ENCODE measurements at regions not wholly inside any gene's neighbourhood (a gene's known extent, or its start where the extent isn't known, plus 50 kb on each side); places are given as distances from the start of the nearest gene placed in this dataset.

DNA sequence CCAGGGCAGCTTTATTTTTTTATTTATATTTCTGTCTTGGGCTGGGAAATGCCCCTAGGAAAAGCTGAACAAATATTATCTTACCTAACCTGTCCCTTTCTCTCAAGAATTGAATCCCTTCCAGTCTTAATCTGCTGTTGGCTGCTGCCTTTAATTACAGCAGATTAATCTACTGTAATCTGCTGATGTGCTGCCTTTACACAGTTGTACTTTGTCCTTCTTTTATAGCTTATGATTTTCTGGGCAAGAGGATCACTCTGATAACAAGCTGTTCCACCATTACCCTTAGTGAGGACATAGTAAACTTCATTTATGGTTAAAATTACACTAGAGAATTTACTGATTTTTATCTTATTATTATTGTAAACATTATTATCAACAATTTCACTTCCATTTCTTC, 234.5 kb upstream of the MAN1A1 start:
- no peaks in the 10 kb centered on the region for H3K9me3 ChIP-seq (ENCODE audit: control insufficient read depth, insufficient read depth, low read length)
- ChIA-PET POLR2A (no interaction called here), CTCF (no interaction called here)
- H3K27ac ChIP-seq (ENCODE audit: low read depth, low read length): no peak overlapping the region
- no peak overlapping the region for H3K4me3 ChIP-seq (ENCODE audit: low read depth, low read length)
- TF ChIP-seq, protein P1, sequence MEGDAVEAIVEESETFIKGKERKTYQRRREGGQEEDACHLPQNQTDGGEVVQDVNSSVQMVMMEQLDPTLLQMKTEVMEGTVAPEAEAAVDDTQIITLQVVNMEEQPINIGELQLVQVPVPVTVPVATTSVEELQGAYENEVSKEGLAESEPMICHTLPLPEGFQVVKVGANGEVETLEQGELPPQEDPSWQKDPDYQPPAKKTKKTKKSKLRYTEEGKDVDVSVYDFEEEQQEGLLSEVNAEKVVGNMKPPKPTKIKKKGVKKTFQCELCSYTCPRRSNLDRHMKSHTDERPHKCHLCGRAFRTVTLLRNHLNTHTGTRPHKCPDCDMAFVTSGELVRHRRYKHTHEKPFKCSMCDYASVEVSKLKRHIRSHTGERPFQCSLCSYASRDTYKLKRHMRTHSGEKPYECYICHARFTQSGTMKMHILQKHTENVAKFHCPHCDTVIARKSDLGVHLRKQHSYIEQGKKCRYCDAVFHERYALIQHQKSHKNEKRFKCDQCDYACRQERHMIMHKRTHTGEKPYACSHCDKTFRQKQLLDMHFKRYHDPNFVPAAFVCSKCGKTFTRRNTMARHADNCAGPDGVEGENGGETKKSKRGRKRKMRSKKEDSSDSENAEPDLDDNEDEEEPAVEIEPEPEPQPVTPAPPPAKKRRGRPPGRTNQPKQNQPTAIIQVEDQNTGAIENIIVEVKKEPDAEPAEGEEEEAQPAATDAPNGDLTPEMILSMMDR (IDR thresholded peaks at IDR 0.05; ENCODE audit: low read depth, low read length): no peak
- DNase-seq (ENCODE audit: low read depth, low spot score): no peak
- no peaks in the 10 kb centered on the region for H3K27me3 ChIP-seq (ENCODE audit: control insufficient read depth, insufficient read depth, low read length)

DNA sequence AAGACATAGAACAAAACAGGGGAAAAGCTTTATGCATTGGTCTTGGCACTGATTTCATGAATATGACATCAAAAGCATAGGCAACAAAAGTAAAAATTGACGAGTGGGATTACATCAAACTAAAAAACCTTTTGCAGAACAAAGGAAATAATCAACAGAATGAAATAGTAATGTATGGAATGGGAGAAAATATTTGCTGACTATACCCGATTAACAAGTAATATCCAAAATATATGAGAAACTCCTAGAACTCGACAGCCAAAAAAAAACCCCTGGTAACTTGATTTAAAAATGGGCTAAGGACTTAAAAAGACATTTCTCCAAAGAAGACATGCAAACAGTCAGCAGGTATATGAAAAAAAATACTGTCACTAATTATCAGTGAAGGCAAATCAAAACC, 231.7 kb upstream of the MAN1A1 start:
- TF ChIP-seq, protein P1 (IDR thresholded peaks at IDR 0.05; ENCODE audit: low read depth, low read length): no peak
- no peak overlapping the region for H3K4me3 ChIP-seq (ENCODE audit: low read depth, low read length)
- H3K27me3 ChIP-seq (ENCODE audit: control insufficient read depth, insufficient read depth, low read length): no peaks in the 10 kb centered on the region
- ChIA-PET POLR2A (no interaction called here), CTCF (no interaction called here)
- no peak overlapping the region for H3K27ac ChIP-seq (ENCODE audit: low read depth, low read length)
- no peak for DNase-seq (ENCODE audit: low read depth, low spot score)
- no peaks in the 10 kb centered on the region for H3K9me3 ChIP-seq (ENCODE audit: control insufficient read depth, insufficient read depth, low read length)

- Histone ChIP-seq H3K9me3 (ENCODE audit: control insufficient read depth, insufficient read depth, low read length) (no peaks in the 10 kb centered on the region), H3K27ac (ENCODE audit: low read depth, low read length) (no peak overlapping the region), H3K27me3 (ENCODE audit: control insufficient read depth, insufficient read depth, low read length) (no peaks in the 10 kb centered on the region), H3K4me3 (ENCODE audit: low read depth, low read length) (no peak overlapping the region)
- no peak for DNase-seq (ENCODE audit: low read depth, low spot score)
- POLR2A ChIA-PET: no interaction called here
- CTCF ChIA-PET: no interaction called here
- TF ChIP-seq, protein P1 (IDR thresholded peaks at IDR 0.05; ENCODE audit: low read depth, low read length): no peak
These were observed 226.2 kb upstream of the MAN1A1 start for GRCh38 chr6:119575721-119576120.

DNA sequence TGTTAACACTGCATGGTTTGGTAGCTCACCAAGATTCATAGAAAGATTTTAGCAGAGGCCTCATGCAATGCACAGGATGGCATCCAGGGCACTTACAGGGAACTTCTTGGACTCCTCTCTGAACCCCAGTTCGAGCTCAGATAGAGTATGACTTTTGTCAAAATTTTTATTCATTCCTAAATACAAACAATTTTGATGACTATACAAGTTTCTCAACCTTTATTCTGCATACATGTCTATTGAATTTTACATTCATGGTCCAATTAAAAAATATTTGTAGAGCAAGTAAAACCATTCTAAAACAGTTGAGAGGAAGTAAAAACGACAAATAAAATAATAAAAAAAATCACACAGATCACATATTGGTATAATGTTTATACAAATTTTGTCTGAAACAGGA, 219.0 kb upstream of the MAN1A1 start:
- TF ChIP-seq, protein P1 (IDR thresholded peaks at IDR 0.05; ENCODE audit: low read depth, low read length): no peak
- ChIA-PET CTCF (no interaction called here), POLR2A (no interaction called here)
- Histone ChIP-seq H3K27me3 (ENCODE audit: control insufficient read depth, insufficient read depth, low read length) (no peaks in the 10 kb centered on the region), H3K27ac (ENCODE audit: low read depth, low read length) (no peak overlapping the region), H3K4me3 (ENCODE audit: low read depth, low read length) (no peak overlapping the region), H3K9me3 (ENCODE audit: control insufficient read depth, insufficient read depth, low read length) (no peaks in the 10 kb centered on the region)
- no peak for DNase-seq (ENCODE audit: low read depth, low spot score)

GRCh38 chr6:119566546-119567260, 217.1 kb upstream of the MAN1A1 start:
- ChIA-PET CTCF (no interaction called here), POLR2A (no interaction called here)
- no peaks in the 10 kb centered on the region for H3K9me3 ChIP-seq (ENCODE audit: control insufficient read depth, insufficient read depth, low read length)
- H3K27me3 ChIP-seq (ENCODE audit: control insufficient read depth, insufficient read depth, low read length): no peaks in the 10 kb centered on the region
- H3K4me3 ChIP-seq (ENCODE audit: low read depth, low read length): no peak overlapping the region
- H3K27ac ChIP-seq (ENCODE audit: low read depth, low read length): no peak overlapping the region
- TF ChIP-seq, protein P1 (IDR thresholded peaks at IDR 0.05; ENCODE audit: low read depth, low read length): no peak
- DNase-seq (ENCODE audit: low read depth, low spot score): no peak

Measured in AG04450 (cell line).